ENCODE measurements at regions not wholly inside any gene's neighbourhood (a gene's known extent, or its start where the extent isn't known, plus 50 kb on each side); places are given as distances from the start of the nearest gene placed in this dataset.

DNA sequence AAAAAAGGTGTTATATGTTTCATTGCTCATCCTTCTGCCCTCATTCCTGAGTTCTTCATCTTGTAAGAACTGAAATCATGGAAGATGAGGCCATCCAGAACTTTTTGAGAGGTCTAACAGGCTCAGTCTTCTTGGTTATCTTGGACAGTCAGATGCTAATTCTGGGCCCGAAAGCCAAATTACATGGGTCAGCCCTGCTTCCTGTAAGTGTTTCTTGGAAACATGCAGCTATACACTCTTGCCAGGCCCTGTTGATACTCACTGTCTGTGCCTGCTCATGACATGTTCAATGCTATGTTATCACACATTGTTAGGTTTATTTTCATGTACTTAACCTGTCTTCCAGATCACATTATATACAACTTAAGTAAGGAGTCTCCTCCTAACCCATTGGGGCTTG lies 542.5 kb downstream of the NUF2 start:
- FAIRE-seq (no peak), DNase-seq (ENCODE audit: low spot score in 2 of 2) (no peak)

DNA sequence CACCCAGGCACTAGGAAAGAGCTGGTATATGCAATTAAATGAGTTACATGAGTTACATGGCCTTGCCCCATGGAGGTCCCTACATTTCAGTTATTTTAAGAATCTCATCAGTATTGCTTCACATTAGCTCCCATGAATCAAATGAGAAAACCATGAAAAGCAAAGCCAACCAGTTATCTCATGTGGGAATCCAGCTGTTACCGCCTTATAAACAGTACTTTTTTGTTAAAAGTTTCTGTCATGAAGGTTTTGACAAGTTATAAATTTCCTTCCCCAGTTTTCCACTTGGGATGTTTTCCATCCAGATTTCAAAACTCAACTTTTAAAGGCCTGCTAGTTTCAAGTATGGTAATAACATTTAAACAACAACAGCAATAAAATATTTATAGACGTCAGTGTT lies 544.8 kb downstream of the NUF2 start:
- no peak for DNase-seq (ENCODE audit: low spot score in 2 of 2)

GRCh38 chr1:163870666-163871065 lies 548.9 kb downstream of the NUF2 start:
- no peak for FAIRE-seq

More for the DNA sequence above, 544.8 kb downstream of the NUF2 start:
- no peak for FAIRE-seq

DNA sequence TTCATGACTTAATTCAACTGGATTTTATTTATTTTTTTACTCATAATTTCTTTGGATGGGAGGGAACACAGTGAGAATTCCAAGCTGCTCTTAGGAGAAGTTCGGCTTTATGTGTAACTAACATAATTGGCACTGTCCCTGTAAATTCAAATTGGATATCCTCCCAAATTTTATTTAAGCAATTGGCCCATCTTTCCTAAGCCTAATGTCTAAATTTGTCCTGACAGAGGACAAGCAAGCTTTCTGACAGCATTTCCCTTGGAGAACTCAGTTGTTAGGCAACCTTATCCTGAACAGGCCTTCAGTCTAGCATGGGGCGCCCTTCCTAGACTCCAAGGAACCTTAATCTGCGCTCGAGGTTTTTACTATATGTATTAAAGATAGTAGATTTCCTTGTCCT lies 550.3 kb downstream of the NUF2 start:
- FAIRE-seq, result no peak
- DNase-seq (ENCODE audit: low spot score in 2 of 2), result no peak

More at GRCh38 chr1:163870666-163871065, 548.9 kb downstream of the NUF2 start:
- no peak for DNase-seq (ENCODE audit: low spot score in 2 of 2)

DNA sequence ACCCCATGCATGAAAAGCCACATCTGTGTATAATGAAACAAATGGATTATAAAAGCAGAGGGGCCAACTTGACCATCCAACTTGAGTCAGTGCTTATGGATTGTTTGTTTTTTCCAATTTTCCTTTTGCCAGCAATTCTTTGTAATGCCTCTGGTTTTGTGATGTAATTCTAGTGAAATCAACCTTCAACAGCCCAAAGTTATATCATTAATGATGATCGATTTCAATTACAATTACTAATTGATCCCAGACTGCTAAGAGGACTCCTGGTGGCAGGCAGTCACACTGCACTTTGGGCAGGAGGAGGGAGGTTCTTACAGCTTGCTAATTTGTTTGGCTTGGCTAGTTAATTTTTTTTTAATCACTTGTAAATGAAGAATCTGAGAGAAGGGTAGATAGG lies 552.3 kb downstream of the NUF2 start:
- DNase-seq (ENCODE audit: low spot score in 2 of 2), result no peak

DNA sequence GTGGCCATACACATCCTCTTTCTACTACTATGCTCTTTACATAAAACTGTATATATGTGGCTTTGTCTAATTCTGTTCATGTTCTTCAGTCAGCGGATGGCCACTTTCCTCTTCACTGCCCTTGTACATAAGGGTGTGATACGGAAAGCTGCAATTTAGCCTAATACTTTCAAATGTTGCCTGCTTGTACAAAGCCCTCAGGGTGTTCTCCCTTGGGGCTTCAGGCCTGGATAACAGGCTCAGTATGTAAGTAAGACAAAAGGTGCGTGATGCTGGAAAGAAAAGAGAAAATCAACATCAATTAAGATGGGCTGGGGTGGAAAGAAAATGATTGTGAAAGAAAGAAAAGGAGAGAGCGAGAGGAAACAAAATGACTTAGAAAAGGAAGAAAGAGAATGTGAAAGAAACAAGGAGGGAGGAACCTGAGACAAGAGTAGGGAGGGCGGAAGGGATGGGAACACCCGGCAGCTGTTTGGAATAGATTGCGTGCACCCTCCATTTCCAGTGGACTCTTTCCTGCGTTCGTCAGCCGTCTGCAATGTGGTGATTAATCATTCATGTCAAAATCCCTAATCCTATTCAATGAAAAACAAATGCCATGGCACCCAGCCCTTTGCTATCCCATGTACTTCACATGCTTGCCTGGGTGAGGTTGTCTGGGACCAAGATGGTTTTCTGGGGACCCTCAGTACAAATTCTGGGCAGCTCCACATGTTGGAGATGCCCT lies 553.6 kb downstream of the NUF2 start:
- no peak for FAIRE-seq
- DNase-seq (ENCODE audit: low spot score in 2 of 2), result no peak

More for the DNA sequence above, 552.3 kb downstream of the NUF2 start:
- no peak for FAIRE-seq

DNA sequence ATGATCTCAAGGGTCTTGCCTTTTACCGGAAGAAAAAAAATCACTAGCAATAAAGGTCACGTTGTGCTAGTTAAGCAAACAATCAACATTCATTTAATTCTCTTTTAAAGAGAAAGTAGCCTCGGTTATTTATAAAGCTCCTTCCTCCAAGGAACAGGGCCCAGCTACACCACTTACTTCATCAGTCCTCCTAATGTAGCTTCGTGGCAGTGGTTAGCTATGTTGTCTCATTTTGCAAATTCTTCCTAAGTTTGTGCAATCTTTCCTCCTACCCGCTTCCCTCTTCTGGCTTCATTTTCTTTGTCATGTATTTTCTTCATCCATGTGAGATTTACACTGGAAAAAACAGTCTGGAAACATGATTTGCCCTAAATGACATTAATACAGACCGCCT lies 554.2 kb downstream of the NUF2 start:
- DNase-seq (ENCODE audit: low spot score in 2 of 2), result no peak
- FAIRE-seq, result no peak

GRCh38 chr1:163876546-163876945 lies 554.8 kb downstream of the NUF2 start:
- FAIRE-seq, result no peak
- no peak for DNase-seq (ENCODE audit: low spot score in 2 of 2)

- no peak for DNase-seq (ENCODE audit: low spot score in 2 of 2)
- no peak for FAIRE-seq
Measured at GRCh38 chr1:163877016-163877415, 555.3 kb downstream of the NUF2 start.

- FAIRE-seq (no peak), DNase-seq (ENCODE audit: low spot score in 2 of 2) (no peak)
Measured at GRCh38 chr1:163885510-163885909, 563.8 kb downstream of the NUF2 start.

- FAIRE-seq (no peak), DNase-seq (ENCODE audit: low spot score in 2 of 2) (no peak)
Measured at GRCh38 chr1:163896001-163896400, 574.2 kb downstream of the NUF2 start.

DNA sequence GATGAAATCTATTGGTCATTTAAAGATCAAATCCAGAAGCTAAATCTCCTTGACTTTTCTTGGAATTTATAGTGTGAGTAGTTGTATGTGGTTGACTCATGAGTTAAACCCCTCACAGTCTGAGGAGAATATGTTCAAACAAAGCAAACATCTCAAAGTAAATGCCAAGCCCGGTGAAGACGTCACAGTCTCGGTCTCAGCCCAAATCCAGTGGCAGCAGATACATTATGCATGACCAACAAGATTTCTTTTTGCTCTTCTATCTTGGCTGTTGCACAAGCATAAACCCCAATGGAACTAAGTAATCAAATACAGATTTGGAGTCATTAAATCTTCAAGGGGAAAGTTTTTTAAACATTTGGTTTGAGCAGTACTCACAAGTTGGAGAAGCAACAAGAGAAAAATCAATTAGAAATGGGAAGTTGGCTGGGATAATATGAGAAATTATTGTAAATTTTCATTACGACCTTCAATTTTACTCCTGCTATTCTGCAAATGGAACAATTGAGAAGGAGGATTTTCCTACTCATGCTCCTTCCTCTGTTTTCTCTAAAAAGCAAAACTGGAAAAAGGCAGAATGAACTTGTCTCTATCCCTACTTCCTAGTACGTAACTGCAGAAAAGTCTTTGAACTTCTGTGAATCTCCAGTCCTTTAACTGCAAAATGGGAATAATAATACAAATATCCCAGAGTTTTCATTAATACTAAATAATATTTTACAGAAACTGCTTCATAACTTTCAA lies 575.8 kb downstream of the NUF2 start:
- FAIRE-seq, result no peak

GRCh38 chr1:163906283-163906682 lies 584.5 kb downstream of the NUF2 start:
- DNase-seq (ENCODE audit: low spot score in 2 of 2), result no peak
- FAIRE-seq, result no peak

More for the DNA sequence above, 575.8 kb downstream of the NUF2 start:
- DNase-seq (ENCODE audit: low spot score in 2 of 2), result no peak

GRCh38 chr1:163912170-163912884 lies 590.6 kb downstream of the NUF2 start:
- no peak for FAIRE-seq
- DNase-seq (ENCODE audit: low spot score in 2 of 2), result no peak

DNA sequence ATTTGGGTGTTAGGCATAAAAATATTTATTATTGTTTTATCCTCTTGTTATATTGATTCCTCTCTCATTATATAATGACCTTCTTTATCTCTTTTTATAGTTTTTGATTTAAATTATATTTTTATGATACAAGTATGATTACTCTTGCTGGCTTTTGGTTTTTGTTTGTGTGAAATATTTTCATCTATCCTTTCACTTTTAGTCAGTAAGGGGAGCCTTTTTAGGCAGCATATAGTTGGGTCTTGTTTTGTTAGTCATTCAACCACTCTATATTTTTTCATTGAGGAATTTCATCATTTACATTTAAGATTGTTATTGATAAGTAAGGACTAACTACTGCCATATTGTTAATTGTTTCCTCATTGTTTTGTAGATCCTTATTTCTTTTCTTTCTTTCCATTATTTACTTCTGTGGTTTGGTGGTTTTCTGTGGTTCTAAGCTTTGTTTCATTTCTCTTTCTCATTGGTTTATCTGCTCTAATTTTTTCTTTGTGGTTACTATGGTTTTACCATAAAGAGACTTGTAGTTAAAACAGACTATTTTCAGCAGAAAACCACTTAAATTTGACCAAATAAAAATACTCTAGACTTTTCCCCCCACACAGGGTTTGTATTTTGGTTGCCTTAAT lies 593.1 kb downstream of the NUF2 start:
- FAIRE-seq (no peak), DNase-seq (ENCODE audit: low spot score in 2 of 2) (no peak)

GRCh38 chr1:163922743-163923201 lies 601.0 kb downstream of the NUF2 start:
- FAIRE-seq, result no peak
- no peak for DNase-seq (ENCODE audit: low spot score in 2 of 2)

DNA sequence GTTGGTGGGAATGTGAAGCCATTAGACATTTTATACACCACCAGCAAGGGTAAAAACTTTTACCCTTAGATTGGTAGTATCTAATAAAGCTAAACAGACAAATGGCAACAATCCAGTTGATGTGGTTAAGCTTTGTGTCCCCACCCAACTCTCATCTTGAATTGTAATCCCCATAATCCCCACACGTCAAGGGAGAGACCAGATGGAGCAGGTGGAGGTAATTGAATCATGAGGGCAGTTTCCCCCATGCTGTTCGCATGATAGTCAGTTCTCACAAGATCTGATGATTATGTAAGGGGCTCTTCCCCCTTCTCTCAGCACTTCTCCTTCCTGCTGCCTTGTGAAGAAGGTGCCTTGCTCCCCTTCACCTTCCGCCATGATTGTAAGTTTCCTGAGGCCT lies 602.3 kb downstream of the NUF2 start:
- no peak for FAIRE-seq
- no peak for DNase-seq (ENCODE audit: low spot score in 2 of 2)

DNA sequence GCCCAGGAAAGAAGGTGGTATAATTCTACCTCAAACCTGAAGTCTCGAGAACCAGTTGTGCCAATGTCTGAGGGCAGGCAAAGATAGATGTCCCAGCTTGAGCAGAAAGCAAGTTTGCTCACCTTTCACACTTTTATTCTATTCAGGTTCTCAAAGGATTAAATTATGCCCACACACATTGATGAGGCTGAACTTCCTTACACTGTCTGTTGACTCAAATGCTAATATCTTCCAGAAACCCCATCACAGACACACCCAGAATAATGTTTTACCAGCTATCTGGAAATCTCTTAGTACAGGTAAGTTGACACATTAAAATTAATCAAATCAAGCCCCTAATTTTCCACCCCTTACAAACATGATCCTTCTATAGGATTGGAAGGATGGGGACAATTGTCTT lies 605.7 kb downstream of the NUF2 start:
- FAIRE-seq (no peak), DNase-seq (ENCODE audit: low spot score in 2 of 2) (no peak)

- FAIRE-seq, result no peak
- no peak for DNase-seq (ENCODE audit: low spot score in 2 of 2)
Measured at GRCh38 chr1:163928069-163928468, 606.3 kb downstream of the NUF2 start.

DNA sequence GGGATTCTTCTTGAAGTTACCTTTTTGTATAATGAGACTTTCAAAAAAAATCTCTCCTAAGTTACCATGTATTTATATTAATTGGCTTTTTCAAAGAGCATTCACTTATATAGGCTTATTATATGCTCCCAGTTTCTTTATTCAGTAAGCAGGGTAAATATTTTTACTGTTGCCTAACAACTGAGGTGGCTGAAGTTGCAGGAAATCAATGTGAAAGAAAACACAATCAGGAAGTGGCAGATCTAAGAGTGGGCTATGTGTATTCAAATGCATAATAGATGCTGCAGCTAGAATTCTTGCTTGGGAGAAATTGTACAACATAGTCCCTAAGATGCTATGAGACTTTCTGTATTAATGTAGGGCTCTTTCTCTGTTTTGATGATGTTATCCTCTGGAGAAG lies 606.9 kb downstream of the NUF2 start:
- FAIRE-seq (no peak), DNase-seq (ENCODE audit: low spot score in 2 of 2) (no peak)

DNA sequence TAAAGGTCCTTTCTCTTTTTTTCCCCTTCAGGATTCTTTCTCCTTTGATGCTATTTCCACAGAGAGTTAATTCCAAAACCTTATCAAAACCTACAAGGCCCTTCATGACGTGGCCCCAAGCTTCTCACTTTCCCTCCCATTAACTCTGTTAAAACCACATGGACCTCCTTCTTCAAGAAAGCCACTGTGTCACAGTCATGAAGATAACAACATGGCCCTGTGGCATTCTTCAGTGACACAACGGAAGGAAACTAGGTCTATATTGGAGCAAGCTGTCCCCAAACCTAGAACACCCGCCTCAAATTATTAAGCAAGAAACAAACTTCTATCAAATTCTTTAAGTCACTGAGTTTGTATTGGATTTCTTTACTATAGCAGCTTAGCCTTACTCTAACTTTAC lies 611.1 kb downstream of the NUF2 start:
- no peak for FAIRE-seq

More for the DNA sequence above, 611.1 kb downstream of the NUF2 start:
- no peak for DNase-seq (ENCODE audit: low spot score in 2 of 2)

All from frontal cortex (tissue), 3 donors.